GM06990 (cell line): ENCODE measurements at regions not wholly inside any gene's neighbourhood (a gene's known extent, or its start where the extent isn't known, plus 50 kb on each side); places are given as distances from the start of the nearest gene placed in this dataset.
"Not testable (repeated sequence)": the region's sequence is repeated elsewhere in the genome, so short reads cannot be mapped to it uniquely, and the experiment has no call there.

Experiments
- DNase-seq: peaks from one replicate; pipeline ENCODE4 v3.0.0-alpha.2; 2011; ENCODE audit not compliant: insufficient read length; ENCODE audit errors: extremely low read depth
- H3K27me3 ChIP-seq: replicated peaks from 2 replicates; pipeline ENCODE4 v1.6.0; 2011; ENCODE audit warnings: low read length; ENCODE audit not compliant: control insufficient read depth, insufficient read depth
- H3K36me3 ChIP-seq: 2 replicates; pipeline ENCODE4 v1.5.1; 2011; ENCODE audit warnings: low read length; ENCODE audit not compliant: control insufficient read depth, insufficient read depth
- H3K4me3 ChIP-seq: replicated peaks from 2 replicates; pipeline ENCODE4 v1.5.1; 2011; ENCODE audit warnings: low read depth, mild to moderate bottlenecking, control low read depth, low read length
- CTCF ChIP-seq: IDR thresholded peaks from 2 replicates; pipeline ENCODE4 v1.5.1; 2011; ENCODE audit warnings: low read length, control low read depth, mild to moderate bottlenecking, inconsistent platforms; ENCODE audit not compliant: insufficient read depth, poor library complexity, severe bottlenecking

GRCh38 chr9:42370172-42370571 lies 186.7 kb downstream of the SPATA31A6 start:
- not testable (repeated sequence) for DNase-seq, H3K27me3 ChIP-seq, H3K36me3 ChIP-seq, H3K4me3 ChIP-seq

GRCh38 chr9:42371417-42371816 lies 188.0 kb downstream of the SPATA31A6 start:
- not testable (repeated sequence) for DNase-seq, H3K27me3 ChIP-seq, H3K36me3 ChIP-seq, H3K4me3 ChIP-seq

GRCh38 chr9:42377530-42378417 lies 194.3 kb downstream of the SPATA31A6 start:
- not testable (repeated sequence) for H3K27me3 ChIP-seq, H3K36me3 ChIP-seq, H3K4me3 ChIP-seq, DNase-seq

- H3K36me3 ChIP-seq = no peaks in the 10 kb centered on the region
- H3K27me3 ChIP-seq = no peaks in the 10 kb centered on the region
- no peak overlapping the region for H3K4me3 ChIP-seq
- no peak for DNase-seq
- no peak for TF ChIP-seq CTCF
Observed at GRCh38 chr9:42378418-42378815, 195.0 kb downstream of the SPATA31A6 start.

- not testable (repeated sequence) for H3K27me3 ChIP-seq, H3K4me3 ChIP-seq, H3K36me3 ChIP-seq, DNase-seq
Observed at GRCh38 chr9:42379602-42380001, 196.1 kb downstream of the SPATA31A6 start.

- not testable (repeated sequence) for DNase-seq, H3K27me3 ChIP-seq, H3K36me3 ChIP-seq, H3K4me3 ChIP-seq
Observed at GRCh38 chr9:42384585-42384984, 201.1 kb downstream of the SPATA31A6 start.

- H3K27me3 ChIP-seq, H3K36me3 ChIP-seq, DNase-seq, H3K4me3 ChIP-seq: not testable (repeated sequence)
Observed at GRCh38 chr9:42385574-42386120, 202.2 kb downstream of the SPATA31A6 start.

- no peak for DNase-seq
- no peaks in the 10 kb centered on the region for H3K36me3 ChIP-seq
- H3K4me3 ChIP-seq = no peak overlapping the region
- no peak for TF ChIP-seq CTCF
- no peaks in the 10 kb centered on the region for H3K27me3 ChIP-seq
Observed at GRCh38 chr9:42386477-42386876, 203.0 kb downstream of the SPATA31A6 start.
